HG03469 (cell line): ENCODE measurements at regions not wholly inside any gene's neighbourhood (a gene's known extent, or its start where the extent isn't known, plus 50 kb on each side); places are given as distances from the start of the nearest gene placed in this dataset.

Experiments used
- ATAC-seq: cut with Tn5 transposase; IDR thresholded peaks from one replicate; pipeline ENCODE4 v1.9.1; 2021; ENCODE audit warnings: mild to moderate bottlenecking, moderate library complexity, moderate number of reproducible peaks; ENCODE audit not compliant: unreplicated experiment

DNA sequence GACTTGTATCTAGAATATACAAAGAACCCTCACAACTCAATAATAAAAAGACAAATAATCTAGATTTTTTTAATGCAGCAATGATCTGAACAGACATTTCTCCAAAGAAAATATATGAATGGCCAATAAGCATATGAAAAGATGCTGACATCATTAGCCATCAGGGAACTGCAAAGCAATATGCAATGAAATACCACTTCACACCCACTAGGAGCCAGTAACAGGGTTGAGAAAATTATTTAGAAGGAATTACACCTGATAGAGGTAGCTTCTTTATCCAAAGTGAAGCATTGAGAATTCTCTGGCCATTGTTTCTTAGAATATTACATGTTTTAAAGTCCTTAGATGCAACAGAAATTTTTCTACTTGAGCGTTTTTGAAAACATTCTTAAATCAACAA lies 316.9 kb downstream of the KCNN2 start:
- ATAC-seq: no peak

DNA sequence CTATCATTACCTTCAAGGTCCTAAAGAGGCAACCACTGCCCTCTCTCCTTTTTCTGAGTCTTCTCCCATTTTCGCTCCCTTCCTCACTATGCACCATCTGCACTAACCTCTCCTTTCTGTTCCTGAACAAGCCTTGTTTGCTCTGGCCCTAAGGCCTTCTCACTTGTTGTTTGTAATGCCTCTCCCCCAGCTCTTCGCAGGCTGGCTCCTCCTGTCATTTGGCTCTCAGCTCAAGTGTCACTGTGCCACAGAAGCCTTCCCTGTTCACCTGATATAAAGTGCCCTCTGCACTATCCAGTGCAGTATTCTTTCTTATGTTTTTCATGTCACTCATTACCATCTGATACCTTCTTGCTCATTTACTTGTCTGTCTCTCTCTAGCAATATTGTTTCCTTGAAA lies 303.7 kb downstream of the KCNN2 start:
- ATAC-seq: no peak

DNA sequence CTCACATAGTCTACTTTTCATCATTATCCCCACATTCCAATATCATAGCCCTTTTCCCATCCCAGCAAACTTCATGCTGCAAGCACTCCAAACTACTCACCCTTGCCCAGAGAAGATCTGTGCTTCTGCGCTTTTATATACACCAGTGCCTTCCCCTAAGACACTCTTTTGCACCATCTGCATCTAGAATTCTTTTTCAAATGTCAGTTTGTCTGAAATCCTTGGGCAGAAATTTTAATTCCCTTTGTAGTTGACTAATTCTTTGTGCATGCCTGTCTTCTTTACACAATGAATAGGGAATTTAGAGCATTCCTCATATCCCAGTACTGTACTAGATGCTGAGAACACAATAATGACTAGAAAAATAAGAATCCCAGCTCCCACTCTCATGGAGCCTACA lies 298.9 kb downstream of the KCNN2 start:
- no peak for ATAC-seq

DNA sequence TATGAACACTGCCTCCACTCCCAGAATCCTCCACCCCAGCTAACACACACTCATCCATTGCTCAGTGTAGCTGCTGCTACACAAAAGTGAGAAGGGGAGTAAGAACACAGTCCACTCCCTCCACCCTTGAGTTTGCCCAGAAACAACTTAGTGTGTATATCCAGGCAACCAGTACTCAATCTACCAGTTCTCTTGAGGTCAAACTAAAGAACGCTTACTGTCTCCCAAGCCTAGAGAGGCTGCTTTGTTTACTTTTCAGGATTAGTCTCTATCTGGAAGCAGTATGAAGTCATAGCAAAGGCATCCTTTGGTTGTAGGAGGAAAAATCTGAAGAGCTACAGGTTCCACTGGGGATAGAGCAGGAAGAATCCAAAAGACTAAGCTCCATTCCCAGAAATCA lies 296.3 kb downstream of the KCNN2 start:
- no peak for ATAC-seq

DNA sequence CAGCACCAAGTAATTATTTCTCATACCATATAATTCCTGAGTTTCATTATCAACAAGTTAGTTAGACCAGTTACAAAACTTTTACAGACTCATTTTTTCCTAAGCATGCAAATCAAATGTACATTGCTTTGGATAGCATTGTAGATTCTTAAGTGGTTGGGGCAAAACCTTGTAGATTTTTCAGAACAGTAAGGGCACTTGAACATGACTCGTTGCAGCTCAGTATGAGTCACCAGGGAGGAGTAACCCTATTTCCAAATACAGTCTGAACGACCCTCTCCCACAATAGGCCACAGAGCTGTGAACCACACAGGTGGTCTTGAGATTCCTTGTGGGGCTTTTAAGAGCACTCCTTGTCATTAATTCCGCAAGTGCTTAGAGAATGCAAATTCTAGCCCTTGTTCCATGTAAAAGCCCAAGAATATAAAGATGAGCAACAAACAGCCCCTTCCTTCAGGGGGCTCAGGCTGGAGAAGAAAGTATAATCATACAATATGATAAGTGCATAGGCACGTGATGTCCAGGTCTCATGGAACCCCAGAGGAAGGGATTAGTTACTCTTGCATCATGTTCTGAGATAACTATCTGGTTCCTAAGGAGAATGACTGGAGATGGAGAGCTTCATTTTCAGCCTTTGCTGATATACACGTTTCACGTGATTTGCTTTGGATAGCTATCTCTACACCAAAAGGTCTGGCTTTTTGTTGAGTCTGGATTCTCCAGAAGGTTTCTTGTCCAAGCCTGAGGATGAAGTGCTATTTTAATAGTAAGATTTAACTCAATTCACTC lies 295.7 kb downstream of the KCNN2 start:
- no peak for ATAC-seq

DNA sequence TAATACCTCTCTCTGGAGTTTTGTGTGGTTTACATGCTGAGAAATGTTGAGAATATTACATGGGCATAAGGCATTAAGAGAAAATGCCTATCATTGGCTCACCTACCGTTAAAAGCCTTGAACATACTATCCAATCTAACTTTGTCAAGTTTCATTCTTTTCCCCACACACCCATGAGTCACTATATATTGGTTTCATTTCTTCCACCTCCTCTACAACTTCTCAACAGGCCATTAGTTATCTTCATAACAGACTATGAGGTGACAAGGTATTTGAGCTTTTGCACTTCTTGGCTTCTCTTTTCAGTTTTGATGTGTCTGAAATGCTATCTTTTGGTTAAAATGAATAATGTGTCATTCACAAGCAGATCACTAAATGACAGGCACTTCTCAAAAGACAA lies 288.0 kb downstream of the KCNN2 start:
- no peak for ATAC-seq

DNA sequence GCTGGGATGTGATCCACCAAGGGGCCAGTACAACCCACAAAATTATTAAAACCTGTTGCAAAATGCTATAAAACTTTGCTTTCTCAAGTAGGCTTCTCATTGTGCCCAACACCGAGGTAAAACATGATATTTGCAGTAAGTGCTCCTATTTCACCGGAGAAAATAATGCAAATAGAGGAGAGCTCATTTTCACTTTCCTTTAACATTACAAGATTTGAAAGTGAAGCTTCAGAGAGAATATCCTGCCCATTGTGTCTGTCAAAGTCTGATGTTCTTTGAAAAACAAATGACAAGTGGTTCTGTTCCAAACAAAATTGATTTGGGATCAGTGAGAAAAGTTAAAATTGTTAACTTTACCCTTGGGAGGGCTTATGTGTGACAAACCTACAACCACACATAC lies 287.1 kb downstream of the KCNN2 start:
- no peak for ATAC-seq

DNA sequence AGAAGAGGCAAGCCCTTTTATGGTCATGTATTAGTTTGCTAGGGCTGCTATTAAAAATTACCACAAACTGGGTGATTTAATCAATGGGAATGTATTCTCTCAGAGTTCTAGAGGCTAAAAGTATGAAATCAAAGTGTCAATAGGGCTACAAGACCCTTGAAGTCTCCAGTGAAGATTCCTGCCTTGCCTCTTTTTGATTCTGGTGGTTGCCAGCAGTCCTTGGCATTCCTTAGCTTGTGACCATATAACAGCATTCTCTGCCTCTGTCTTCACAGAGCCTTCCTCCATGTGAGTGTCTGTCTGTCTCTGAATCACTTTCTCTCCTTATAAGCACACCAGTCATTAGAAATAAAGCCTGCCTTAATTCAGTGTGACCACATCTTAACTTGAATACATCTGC lies 282.7 kb downstream of the KCNN2 start:
- no peak for ATAC-seq

DNA sequence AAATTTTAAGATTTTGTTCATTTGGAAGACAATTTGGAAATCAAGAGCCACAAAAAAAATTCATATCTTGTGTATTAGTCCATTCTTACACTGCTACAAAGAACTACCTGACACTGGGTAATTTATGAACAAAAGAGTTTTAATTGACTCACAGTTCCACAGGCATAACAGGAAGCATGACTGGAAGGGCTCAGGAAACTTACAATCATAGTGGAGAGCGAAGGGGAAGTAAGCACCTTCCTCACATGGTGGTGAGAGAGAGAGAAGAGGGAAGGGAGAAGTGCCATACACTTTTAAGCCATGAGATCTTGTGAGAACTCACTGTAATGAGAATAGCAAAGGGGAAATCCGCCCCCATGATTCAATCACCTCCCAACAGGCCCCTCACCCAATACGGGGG lies 274.4 kb downstream of the KCNN2 start:
- no peak for ATAC-seq

DNA sequence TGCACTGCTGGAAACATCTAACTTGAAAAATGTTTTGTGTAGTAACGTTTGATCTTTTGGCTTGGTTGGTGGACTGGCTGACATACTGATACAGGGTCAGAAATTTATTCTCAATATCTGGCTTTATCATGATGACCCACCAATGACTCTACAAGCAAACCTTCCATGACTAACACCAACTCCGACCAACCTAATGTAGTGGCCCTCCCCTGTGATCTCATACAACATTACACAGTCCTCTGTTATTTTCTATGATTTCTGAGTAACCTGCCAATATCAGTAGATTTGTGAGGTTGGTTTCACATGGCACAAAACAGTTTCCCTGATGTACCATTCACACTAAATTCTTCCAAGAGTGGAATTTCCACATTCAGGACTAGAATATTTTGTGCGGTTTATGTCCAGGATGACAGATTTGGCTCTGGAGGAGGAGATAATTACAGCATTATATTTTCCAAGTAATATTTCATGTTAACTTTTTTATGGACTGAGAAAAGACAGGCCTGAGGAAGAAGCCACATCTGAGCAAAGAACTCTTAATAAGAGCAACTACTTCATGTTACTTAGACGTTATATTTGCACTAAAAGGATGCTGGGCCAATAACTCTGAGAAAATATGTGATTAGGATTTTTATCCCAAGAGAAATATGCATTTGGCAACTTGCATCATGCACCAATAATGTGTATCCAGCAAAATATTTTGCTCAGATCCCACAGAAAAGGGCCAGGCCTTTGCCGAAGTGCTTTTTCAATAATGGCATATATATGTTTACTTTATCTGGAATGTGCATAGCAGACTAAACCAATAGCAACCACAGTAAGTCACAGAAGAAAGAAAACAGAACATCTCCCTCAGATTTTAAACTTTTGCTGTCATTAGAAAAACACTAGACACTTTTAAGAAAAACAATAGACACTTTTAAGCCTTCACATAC lies 273.4 kb downstream of the KCNN2 start:
- ATAC-seq: no peak

DNA sequence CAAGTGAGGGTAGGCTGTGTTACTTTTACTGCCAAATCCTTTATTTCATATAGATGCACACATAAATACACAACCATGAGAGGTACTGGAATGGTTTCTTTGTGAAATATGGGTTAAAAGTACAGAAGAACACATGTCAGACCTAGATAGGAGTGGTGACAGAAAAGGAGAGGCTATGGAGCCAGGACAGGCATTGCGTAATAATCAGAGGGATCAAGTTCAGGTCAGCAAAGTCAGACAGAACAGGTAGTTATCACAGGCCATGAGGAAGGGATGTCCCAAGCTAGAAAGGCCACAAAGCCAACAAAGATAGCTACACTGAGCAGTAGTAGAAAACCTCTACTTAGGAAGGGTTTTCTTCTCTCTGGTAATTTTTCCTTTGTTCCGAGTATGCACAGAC lies 272.6 kb downstream of the KCNN2 start:
- no peak for ATAC-seq

DNA sequence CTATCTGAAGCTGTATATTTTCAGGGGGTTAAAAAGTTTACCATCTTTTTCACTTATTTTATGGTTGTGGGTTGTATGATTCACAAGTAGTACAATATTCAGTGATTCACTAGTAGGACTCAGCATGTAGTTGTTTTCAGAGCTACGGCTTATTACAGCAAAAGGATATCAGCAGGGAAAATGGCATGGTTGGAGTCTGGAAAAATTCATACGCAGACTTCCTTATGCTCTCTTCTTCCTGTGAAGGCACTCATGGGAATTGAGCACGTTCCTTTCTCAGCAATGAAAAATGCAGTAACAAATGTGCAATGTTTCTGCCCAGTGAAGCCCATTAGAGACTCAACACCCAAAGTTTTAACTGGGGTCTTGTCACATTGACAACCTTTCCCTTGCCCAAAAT lies 250.5 kb downstream of the KCNN2 start:
- no peak for ATAC-seq

DNA sequence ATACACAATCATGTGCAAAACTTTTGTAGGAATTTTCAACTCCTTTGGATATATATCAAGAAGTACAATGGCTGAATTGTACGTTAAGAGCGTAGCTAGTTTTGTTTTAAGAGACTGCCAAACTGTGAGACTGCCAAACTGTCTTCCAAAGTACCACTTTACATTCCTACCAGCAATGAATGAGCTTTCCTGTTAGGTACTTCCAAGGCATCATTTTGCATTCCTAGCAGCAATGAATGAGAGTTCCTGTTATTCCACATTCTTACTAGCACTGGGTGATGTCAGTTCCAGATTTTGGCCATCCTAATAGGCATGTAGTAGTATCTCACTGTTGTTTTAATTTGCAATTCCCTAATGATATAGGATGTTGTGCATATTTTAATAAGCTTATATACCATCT lies 219.3 kb downstream of the KCNN2 start:
- no peak for ATAC-seq

DNA sequence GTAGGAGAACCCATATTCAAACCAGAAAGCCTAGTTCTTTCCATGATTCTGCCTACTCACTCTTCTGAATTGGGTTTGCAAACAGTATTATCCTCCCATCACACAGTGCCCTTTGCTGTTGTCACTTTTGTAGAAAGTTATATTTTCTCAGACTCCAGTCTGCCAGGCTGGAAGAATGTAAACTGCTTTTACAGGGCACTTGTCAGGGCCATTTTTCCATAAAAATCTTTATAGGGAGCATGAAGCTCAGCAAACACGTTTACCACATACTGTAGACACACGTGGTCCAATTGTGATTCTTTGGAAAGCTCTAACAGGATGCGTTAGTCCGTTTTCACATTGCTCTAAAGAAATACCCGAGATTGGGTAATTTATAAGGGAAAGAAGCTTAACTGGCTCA lies 204.0 kb downstream of the KCNN2 start:
- ATAC-seq: no peak

DNA sequence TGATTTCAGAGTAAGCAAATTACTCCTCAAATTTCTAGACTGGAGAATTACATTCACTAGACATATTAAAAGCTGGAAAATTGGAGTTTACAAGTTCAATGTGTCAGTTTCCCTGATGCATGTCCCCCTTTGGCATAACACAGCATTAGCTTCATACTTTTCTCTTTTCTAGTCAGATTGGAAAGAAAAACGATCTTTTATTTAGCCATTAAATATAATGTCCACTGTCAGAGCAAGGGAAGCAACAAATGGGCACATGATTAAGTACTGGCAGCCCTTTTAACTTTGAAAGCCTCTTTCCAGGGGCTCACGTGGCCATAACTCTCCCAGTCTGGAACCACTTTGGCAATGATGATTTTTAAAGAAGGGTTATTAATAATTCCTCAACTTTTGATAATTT lies 203.3 kb downstream of the KCNN2 start:
- no peak for ATAC-seq

DNA sequence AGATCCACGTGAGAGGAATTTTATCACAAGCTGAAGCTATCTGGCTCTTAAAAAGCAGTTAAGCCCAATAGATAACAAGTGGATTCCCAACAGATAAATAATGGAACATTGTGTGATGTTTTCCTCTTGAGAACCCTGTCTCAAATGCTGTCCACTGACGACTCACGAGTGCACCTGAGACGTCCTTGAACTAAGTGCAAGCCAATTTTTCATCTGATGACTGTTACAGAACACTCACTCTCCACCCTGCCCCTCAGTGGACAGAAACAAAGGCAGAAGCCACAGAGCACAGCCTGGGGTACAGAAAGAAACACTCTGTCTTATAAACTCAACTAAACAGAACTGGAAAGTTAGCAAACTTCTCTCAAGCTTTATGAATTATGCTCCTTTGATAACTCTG lies 199.5 kb downstream of the KCNN2 start:
- no peak for ATAC-seq
